WERI-Rb-1 (cell line): ENCODE measurements at regions not wholly inside any gene's neighbourhood (a gene's known extent, or its start where the extent isn't known, plus 50 kb on each side); places are given as distances from the start of the nearest gene placed in this dataset.
A peak's percentile ranks its signal among the peaks of the same experiment; 100 is the strongest.
"Not testable (repeated sequence)": the region's sequence is repeated elsewhere in the genome, so short reads cannot be mapped to it uniquely, and the experiment has no call there.

Experiments used
- DNase-seq: peaks from one replicate; pipeline ENCODE4 v3.0.0-alpha.2; 2020
- H3K27ac ChIP-seq: fragments of 250-450 bp; sonication (Bioruptor Pico); 2 replicates; pipeline ENCODE4 v1.5.1; 2020; ENCODE audit warnings: mild to moderate bottlenecking, moderate library complexity
- H3K27me3 ChIP-seq: fragments of 250-450 bp; sonication (Bioruptor Pico); 2 replicates; pipeline ENCODE4 v1.5.1; 2021; ENCODE audit warnings: mild to moderate bottlenecking, low read depth, moderate library complexity; ENCODE audit not compliant: insufficient read depth, severe bottlenecking
- H3K36me3 ChIP-seq: fragments of 250-450 bp; sonication (Bioruptor Pico); 2 replicates; pipeline ENCODE4 v1.5.1; 2020; ENCODE audit warnings: mild to moderate bottlenecking, moderate library complexity
- H3K4me3 ChIP-seq: 2 replicates; pipeline ENCODE4 v1.5.1; 2011; ENCODE audit warnings: low read depth, mild to moderate bottlenecking, control low read depth, low read length
- H3K9me3 ChIP-seq: fragments of 250-450 bp; sonication (Bioruptor Pico); 2 replicates; pipeline ENCODE4 v1.5.1; 2021; ENCODE audit warnings: mild to moderate bottlenecking, moderate library complexity; ENCODE audit not compliant: severe bottlenecking
- CTCF ChIP-seq: IDR thresholded peaks from 2 replicates; pipeline ENCODE4 v1.5.1; 2011; ENCODE audit warnings: low read depth, mild to moderate bottlenecking, control low read depth, inconsistent platforms, low read length

GRCh38 chr17:55990332-55991006 lies 162.8 kb upstream of the ANKFN1 start:
- TF ChIP-seq CTCF: no peak
- H3K27ac ChIP-seq: no peak overlapping the region
- H3K9me3 ChIP-seq: peaks cover 6% of the 10 kb centered on the region
- H3K36me3 ChIP-seq: no peaks in the 10 kb centered on the region
- peak; percentile 70 for DNase-seq
- H3K27me3 ChIP-seq: no peaks in the 10 kb centered on the region
- 0 out of 2 replicates have a peak overlapping the region, but pooled peaks have one; percentile 11 for H3K4me3 ChIP-seq

DNA sequence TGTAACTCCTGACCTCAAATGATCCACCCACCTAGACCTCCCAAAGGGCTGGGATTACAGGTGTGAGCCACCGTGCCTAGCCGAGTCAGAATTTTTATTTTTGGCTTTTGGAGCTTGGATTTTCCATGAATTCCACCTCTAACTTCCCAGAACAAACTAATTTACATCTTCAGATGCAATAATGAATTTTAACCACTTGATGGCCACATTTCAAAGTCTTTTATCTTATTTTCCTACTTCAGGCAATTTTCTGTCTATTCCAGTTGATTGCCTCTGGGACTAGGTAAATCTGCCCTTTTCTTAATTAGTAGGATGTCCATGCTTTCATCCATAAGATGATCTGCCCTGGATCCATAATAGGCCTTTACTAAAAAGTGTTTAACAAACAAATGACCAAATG lies 156.4 kb upstream of the ANKFN1 start:
- no peaks in the 10 kb centered on the region for H3K27me3 ChIP-seq
- TF ChIP-seq CTCF: no peak
- no peaks in the 10 kb centered on the region for H3K36me3 ChIP-seq
- no peak for DNase-seq
- no peak overlapping the region for H3K4me3 ChIP-seq
- H3K27ac ChIP-seq: no peak overlapping the region
- peaks cover 6% of the 10 kb centered on the region for H3K9me3 ChIP-seq

GRCh38 chr17:56000411-56000810 lies 152.9 kb upstream of the ANKFN1 start:
- Histone ChIP-seq H3K9me3 (peaks cover 3% of the 10 kb centered on the region), H3K36me3 (no peaks in the 10 kb centered on the region), H3K4me3 (no peak overlapping the region), H3K27me3 (no peaks in the 10 kb centered on the region), H3K27ac (no peak overlapping the region)
- no peak for TF ChIP-seq CTCF
- DNase-seq: no peak

DNA sequence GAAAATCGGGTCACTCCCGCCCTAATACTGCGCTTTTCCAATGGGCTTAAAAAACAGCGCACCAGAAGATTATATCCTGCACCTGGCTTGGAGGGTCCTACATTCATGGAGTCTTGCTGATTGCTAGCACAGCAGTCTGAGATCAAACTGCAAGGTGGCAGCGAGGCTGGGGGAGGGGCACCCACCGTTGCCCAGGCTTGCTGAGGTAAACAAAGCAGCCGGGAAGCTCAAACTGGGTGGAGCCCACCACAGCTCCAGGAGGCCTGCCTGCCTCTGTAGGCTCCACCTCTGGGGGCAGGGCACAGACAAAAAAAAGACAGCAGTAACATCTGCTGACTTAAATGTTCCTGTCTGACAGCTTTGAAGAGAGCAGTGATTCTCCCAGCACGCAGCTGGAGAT lies 150.6 kb upstream of the ANKFN1 start:
- not testable (repeated sequence) for H3K4me3 ChIP-seq, H3K36me3 ChIP-seq, DNase-seq, H3K27me3 ChIP-seq, H3K27ac ChIP-seq, H3K9me3 ChIP-seq

DNA sequence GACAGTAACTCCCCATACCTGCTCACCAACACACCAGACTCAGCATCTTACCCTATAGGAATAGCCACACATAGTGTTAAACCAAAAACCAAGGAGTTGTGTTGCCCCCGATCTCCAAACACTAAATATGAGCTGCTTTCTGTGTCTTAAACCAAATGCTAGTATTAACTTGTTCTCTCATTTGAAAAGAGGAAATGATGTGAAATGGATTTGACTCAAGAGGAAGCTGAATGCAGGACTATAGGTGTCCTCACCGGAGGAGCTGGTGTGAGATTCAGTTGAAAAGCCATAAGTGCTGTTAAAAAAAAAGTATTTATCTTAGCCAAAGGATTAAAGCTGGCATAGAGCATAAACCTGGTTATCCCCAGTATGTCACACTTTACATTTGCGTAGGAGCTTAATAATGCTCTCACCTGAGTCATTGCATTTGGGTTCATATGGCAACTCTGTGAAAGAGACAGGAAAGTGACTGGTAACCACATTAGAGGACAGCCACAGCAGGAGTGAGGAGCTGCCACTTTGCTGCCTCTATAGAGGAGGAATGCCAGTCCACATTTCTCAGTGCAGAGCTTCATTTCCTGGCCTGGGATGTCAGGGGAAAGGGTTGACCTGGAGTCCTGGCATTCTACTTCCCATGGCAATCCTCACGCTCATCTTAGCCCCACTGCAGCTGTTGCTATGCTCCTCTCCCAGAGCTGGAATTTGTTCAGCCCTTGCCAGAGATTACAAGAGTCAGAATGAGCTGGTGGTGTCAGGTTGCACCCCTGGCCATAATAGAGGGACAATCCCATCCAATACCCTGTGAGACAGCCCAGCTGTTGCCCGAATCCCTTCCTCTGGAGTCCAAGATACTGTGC lies 143.3 kb upstream of the ANKFN1 start:
- peak; percentile 31 for DNase-seq
- Histone ChIP-seq H3K36me3 (no peaks in the 10 kb centered on the region), H3K9me3 (no peaks in the 10 kb centered on the region), H3K4me3 (no peak overlapping the region), H3K27me3 (no peaks in the 10 kb centered on the region), H3K27ac (no peak overlapping the region)
- no peak for TF ChIP-seq CTCF

- Histone ChIP-seq H3K36me3 (no peaks in the 10 kb centered on the region), H3K9me3 (no peaks in the 10 kb centered on the region), H3K27ac (no peak overlapping the region), H3K4me3 (no peak overlapping the region), H3K27me3 (no peaks in the 10 kb centered on the region)
- TF ChIP-seq CTCF: no peak
- DNase-seq: no peak
Observed at GRCh38 chr17:56011406-56012131, 141.7 kb upstream of the ANKFN1 start.
